CD14-positive monocyte (primary cell): ENCODE measurements at regions not wholly inside any gene's neighbourhood (a gene's known extent, or its start where the extent isn't known, plus 50 kb on each side); places are given as distances from the start of the nearest gene placed in this dataset.
"Not testable (repeated sequence)": the region's sequence is repeated elsewhere in the genome, so short reads cannot be mapped to it uniquely, and the experiment has no call there.

Source experiments
- DNase-seq, 3 donors: peaks; one replicate each; pipeline ENCODE4 v3.0.0-alpha.2; 2011 to 2022
- H2AFZ ChIP-seq: 2 replicates; pipeline ENCODE4 v1.6.0; 2012; ENCODE audit warnings: mild to moderate bottlenecking, low read depth, low read length, inconsistent platforms; ENCODE audit not compliant: insufficient read depth, poor library complexity, severe bottlenecking
- H3K27ac ChIP-seq, 2 donors: 1 replicate in 1 of 2; 2 replicates in 1 of 2; pipeline ENCODE4 v1.5.1; 2012 to 2013; ENCODE audit warnings: low read length in 2 of 2, control low read depth in 1 of 2, inconsistent platforms in 1 of 2, low read depth in 1 of 2, mild to moderate bottlenecking in 1 of 2
- H3K27me3 ChIP-seq, 2 donors: one replicate each; pipeline versions ENCODE4 v1.6.0 to v1.6.1; 2011 to 2013; ENCODE audit warnings: low read length in 2 of 2; ENCODE audit not compliant: control insufficient read depth in 2 of 2, insufficient read depth in 2 of 2
- H3K36me3 ChIP-seq, 2 donors: replicated peaks in 1 of 2; 1 replicate in 1 of 2; 2 replicates in 1 of 2; pipeline versions ENCODE4 v1.5.1 to v1.6.1; 2012 to 2013; ENCODE audit warnings: low read length in 2 of 2, control low read depth in 1 of 2, inconsistent platforms in 1 of 2, mild to moderate bottlenecking in 1 of 2; ENCODE audit not compliant: insufficient read depth in 2 of 2, control insufficient read depth in 1 of 2
- H3K4me1 ChIP-seq, 2 donors: 1 replicate in 1 of 2; 2 replicates in 1 of 2; pipeline versions ENCODE4 v1.5.1 to v1.6.1; 2012 to 2013; ENCODE audit warnings: low read length in 2 of 2, control low read depth in 1 of 2, inconsistent platforms in 1 of 2, mild to moderate bottlenecking in 1 of 2, moderate library complexity in 1 of 2; ENCODE audit not compliant: insufficient read depth in 2 of 2, control insufficient read depth in 1 of 2
- H3K4me2 ChIP-seq: replicated peaks from 2 replicates; pipeline ENCODE3; 2012; ENCODE audit warnings: low read length, moderate library complexity, mild to moderate bottlenecking; ENCODE audit not compliant: poor library complexity, severe bottlenecking; ENCODE audit errors: extremely low read depth
- H3K4me3 ChIP-seq, 3 experiments: fragments of 200-600 bp in 1 of 3; sonication (generic) in 1 of 3; replicated peaks in 1 of 3; 1 replicate in 2 of 3; 2 replicates in 1 of 3; pipeline ENCODE4 v1.5.1; 2011 to 2013; ENCODE audit warnings: low read length in 3 of 3, mild to moderate bottlenecking in 3 of 3, control low read depth in 2 of 3, low read depth in 2 of 3, inconsistent platforms in 1 of 3, moderate library complexity in 1 of 3
- H3K79me2 ChIP-seq: 2 replicates; pipeline ENCODE4 v1.6.0; 2012; ENCODE audit warnings: mild to moderate bottlenecking, control low read depth, inconsistent platforms, low read length, moderate library complexity; ENCODE audit not compliant: insufficient read depth
- H3K9ac ChIP-seq: 2 replicates; pipeline ENCODE4 v1.6.0; 2017; ENCODE audit warnings: low read length, mild to moderate bottlenecking; ENCODE audit not compliant: insufficient read depth, poor library complexity, severe bottlenecking
- H3K9me3 ChIP-seq, 2 donors: replicated peaks in 1 of 2; 1 replicate in 1 of 2; 2 replicates in 1 of 2; pipeline versions ENCODE4 v1.5.1 to v1.6.1; 2012 to 2013; ENCODE audit warnings: low read length in 2 of 2, control low read depth in 1 of 2; ENCODE audit not compliant: control insufficient read depth in 1 of 2, insufficient read depth in 1 of 2
- H4K20me1 ChIP-seq: 2 replicates; pipeline ENCODE4 v1.6.0; 2012; ENCODE audit warnings: mild to moderate bottlenecking, low read length, control low read depth, moderate library complexity; ENCODE audit not compliant: insufficient read depth
- H3K27ac Mint-ChIP-seq, 7 donors: one replicate each; pipeline ENCODE4 v1.8.0; 2020; ENCODE audit warnings: mild to moderate bottlenecking in 7 of 7, mixed read lengths in 7 of 7, moderate library complexity in 6 of 7, inconsistent platforms in 2 of 7
- H3K27me3 Mint-ChIP-seq, 3 donors: one replicate each; pipeline ENCODE4 v1.8.0; 2021 to 2022; ENCODE audit warnings: low read depth in 3 of 3, mild to moderate bottlenecking in 3 of 3, mixed read lengths in 3 of 3, moderate library complexity in 3 of 3, inconsistent platforms in 1 of 3
- H3K36me3 Mint-ChIP-seq, 2 donors: one replicate each; pipeline ENCODE4 v1.8.0; 2020; ENCODE audit warnings: mixed read lengths in 2 of 2, inconsistent platforms in 1 of 2, mild to moderate bottlenecking in 1 of 2
- H3K4me1 Mint-ChIP-seq: one replicate; pipeline ENCODE4 v1.8.0; 2020; ENCODE audit warnings: mild to moderate bottlenecking, mixed read lengths
- H3K4me3 Mint-ChIP-seq, 2 donors: one replicate each; pipeline ENCODE4 v1.8.0; 2020; ENCODE audit warnings: mild to moderate bottlenecking in 2 of 2, mixed read lengths in 2 of 2, moderate library complexity in 1 of 2
- H3K9me3 Mint-ChIP-seq, 7 donors: one replicate each; pipeline ENCODE4 v1.8.0; 2020 to 2022; ENCODE audit warnings: mixed read lengths in 7 of 7, mild to moderate bottlenecking in 6 of 7, moderate library complexity in 6 of 7, inconsistent platforms in 2 of 7
- CTCF ChIP-seq: fragments of 200-600 bp; IDR thresholded peaks from one replicate; pipeline ENCODE4 v1.8.0; 2022; ENCODE audit warnings: antibody characterized with exemption, mild to moderate bottlenecking
- WGBS: methylation state at CpG from one replicate; pipeline ENCODE4 v1.1.5; 2013; ENCODE audit warnings: missing lambda C conversion rate; ENCODE audit not compliant: insufficient coverage; 5-methylcytosine and 5-hydroxymethylcytosine counted together
- intact Hi-C, 2 donors: fragments of 100-400 bp; cut with micrococcal nuclease; formaldehyde crosslinking; loops; one replicate each; pipeline versions ENCODE4 v1.15.0 to v1.15.1; 2023

GRCh38 chr6:68196645-68197044 is 438.4 kb upstream of the ADGRB3 start:
- Histone ChIP-seq H3K27ac (no peak overlapping the region), H3K4me1 (no peaks in the 10 kb centered on the region), H4K20me1 (no peaks in the 10 kb centered on the region), H3K4me2 (no peak overlapping the region), H3K36me3 (no peaks in the 10 kb centered on the region), H3K9ac (no peak overlapping the region), H2AFZ (no peak overlapping the region), H3K9me3 (peaks cover 8 to 10% of the 10 kb centered on the region in 2 donors), H3K27me3 (no peaks in the 10 kb centered on the region), H3K4me3 (no peak overlapping the region), H3K79me2 (no peaks in the 10 kb centered on the region)
- no peak for DNase-seq
- TF ChIP-seq CTCF = no peak
- intact Hi-C loops = no loop called here
- no peaks in the 10 kb centered on the region for H3K27me3 Mint-ChIP-seq
- WGBS = no CpG with 5 or more reads among the region's 3 CpGs
- no peak overlapping the region for H3K27ac Mint-ChIP-seq
- H3K4me3 Mint-ChIP-seq = no peak overlapping the region
- no peaks in the 10 kb centered on the region for H3K36me3 Mint-ChIP-seq
- peaks cover 0 to 6% (median 4%) of the 10 kb centered on the region in 7 donors for H3K9me3 Mint-ChIP-seq
- no peaks in the 10 kb centered on the region for H3K4me1 Mint-ChIP-seq

GRCh38 chr6:68195753-68196152 is 439.3 kb upstream of the ADGRB3 start:
- intact Hi-C loops, DNase-seq: not testable (repeated sequence)
- no CpG with 5 or more reads among the region's 2 CpGs for WGBS

More at GRCh38 chr6:68195753-68196152, 439.3 kb upstream of the ADGRB3 start:
- not testable (repeated sequence) for H3K9me3 Mint-ChIP-seq, H3K27ac Mint-ChIP-seq, H3K9ac ChIP-seq, H3K79me2 ChIP-seq, H4K20me1 ChIP-seq, H3K4me1 ChIP-seq, H2AFZ ChIP-seq, H3K4me3 ChIP-seq, H3K4me3 Mint-ChIP-seq, H3K27me3 ChIP-seq, H3K27me3 Mint-ChIP-seq, H3K36me3 ChIP-seq, H3K36me3 Mint-ChIP-seq, H3K4me2 ChIP-seq, H3K4me1 Mint-ChIP-seq, H3K27ac ChIP-seq
- H3K9me3 ChIP-seq = peaks cover 8 to 10% of the 10 kb centered on the region in 2 donors
